ENCODE measurements at regions not wholly inside any gene's neighbourhood (a gene's known extent, or its start where the extent isn't known, plus 50 kb on each side); places are given as distances from the start of the nearest gene placed in this dataset.

DNA sequence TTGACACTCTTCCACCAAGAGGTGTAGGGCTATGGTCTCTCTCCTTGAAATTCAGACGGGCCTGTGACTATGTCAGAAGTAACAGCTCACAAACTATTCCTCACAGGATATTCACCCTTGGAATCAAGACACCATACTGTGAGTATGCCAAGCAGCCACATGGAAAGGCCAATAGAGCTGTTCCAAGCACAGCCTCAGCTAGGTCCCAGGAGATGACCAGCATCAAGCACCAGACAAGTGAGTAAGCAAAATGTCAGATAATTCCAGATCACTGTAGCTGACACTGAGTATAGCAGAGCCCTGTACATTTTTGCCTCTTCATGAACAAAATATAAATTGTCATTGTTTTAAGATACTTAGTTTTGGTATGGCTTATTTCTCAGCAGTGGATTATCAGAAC is 88.1 kb upstream of the KCND2 start:
- Histone ChIP-seq H3K27ac (no peak overlapping the region), H3K9me3 (no peaks in the 10 kb centered on the region), H3K4me3 (no peak overlapping the region), H3K27me3 (no peaks in the 10 kb centered on the region), H3K36me3 (no peaks in the 10 kb centered on the region), H3K4me1 (no peaks in the 10 kb centered on the region)
- intact Hi-C loops (cut with DNase I) = no loop called here
- 31 to 42% methylated on average over 1 of the region's 1 CpG for WGBS, 2 donors
- TF ChIP-seq, protein P1, sequence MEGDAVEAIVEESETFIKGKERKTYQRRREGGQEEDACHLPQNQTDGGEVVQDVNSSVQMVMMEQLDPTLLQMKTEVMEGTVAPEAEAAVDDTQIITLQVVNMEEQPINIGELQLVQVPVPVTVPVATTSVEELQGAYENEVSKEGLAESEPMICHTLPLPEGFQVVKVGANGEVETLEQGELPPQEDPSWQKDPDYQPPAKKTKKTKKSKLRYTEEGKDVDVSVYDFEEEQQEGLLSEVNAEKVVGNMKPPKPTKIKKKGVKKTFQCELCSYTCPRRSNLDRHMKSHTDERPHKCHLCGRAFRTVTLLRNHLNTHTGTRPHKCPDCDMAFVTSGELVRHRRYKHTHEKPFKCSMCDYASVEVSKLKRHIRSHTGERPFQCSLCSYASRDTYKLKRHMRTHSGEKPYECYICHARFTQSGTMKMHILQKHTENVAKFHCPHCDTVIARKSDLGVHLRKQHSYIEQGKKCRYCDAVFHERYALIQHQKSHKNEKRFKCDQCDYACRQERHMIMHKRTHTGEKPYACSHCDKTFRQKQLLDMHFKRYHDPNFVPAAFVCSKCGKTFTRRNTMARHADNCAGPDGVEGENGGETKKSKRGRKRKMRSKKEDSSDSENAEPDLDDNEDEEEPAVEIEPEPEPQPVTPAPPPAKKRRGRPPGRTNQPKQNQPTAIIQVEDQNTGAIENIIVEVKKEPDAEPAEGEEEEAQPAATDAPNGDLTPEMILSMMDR (IDR thresholded peaks at IDR 0.05) = no peak
- ATAC-seq (no peak), FAIRE-seq (no peak), DNase-seq (no peak)

DNA sequence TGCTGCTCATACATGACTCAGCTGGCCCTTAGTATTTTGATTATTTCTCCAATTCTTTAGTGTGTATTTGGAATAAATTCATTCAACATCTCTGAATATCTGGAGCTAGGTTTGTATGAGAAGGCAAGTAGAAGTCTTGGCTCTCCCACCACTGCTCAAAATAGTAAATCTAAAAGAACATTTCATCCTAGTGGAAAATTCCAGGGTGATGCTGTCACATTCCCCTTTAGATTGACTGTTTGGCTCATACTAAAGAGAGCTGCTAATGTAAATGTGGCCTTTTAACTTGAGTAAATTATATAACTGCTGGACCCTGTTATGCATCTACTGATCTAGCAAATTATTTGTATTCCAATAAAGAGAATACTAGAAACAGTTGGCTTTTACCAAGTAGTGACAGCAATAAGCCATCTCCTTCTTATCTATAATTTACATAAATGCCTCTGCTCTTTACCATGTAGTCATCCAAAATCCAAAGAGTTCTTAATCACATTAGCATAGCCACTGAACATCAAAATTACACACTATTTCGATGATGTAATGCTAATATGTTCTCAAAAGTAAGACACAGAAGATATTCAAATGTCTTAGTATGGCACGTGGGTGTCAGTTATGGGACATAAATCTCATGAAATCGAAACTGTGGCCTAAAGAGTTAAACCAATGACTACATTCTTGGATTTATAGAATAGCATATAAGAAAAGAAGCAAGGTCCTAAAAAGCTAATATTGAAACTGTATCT is 86.9 kb upstream of the KCND2 start:
- WGBS, 2 donors = 41 to 53% methylated on average over 3 of the region's 3 CpGs
- no peak for FAIRE-seq
- Histone ChIP-seq H3K4me1 (no peaks in the 10 kb centered on the region), H3K27ac (no peak overlapping the region), H3K4me3 (no peak overlapping the region), H3K9me3 (no peaks in the 10 kb centered on the region), H3K27me3 (no peaks in the 10 kb centered on the region), H3K36me3 (no peaks in the 10 kb centered on the region)
- TF ChIP-seq, protein P1 (IDR thresholded peaks at IDR 0.05) = no peak
- intact Hi-C loops (cut with DNase I) = no loop called here
- no peak for DNase-seq
- ATAC-seq = no peak

DNA sequence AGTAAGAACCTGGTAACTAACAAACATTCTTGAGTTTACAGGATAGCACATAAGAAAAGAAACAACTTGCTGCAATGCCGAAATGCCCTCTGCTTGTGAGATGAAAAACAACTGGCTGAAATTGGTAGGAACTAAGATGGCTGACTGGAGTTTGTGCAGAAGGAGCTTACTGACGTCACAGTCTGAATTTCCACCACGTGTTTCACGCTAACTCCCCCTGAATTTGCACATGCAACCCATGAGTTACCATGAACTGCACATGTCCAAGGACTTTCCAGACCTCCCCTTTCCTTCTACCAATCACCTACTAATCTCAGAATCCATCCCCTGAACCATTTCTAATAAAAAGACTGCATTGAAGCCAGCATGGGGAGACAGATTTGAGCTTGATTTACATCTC is 86.3 kb upstream of the KCND2 start:
- Histone ChIP-seq H3K9me3 (no peaks in the 10 kb centered on the region), H3K4me1 (no peaks in the 10 kb centered on the region), H3K27me3 (no peaks in the 10 kb centered on the region), H3K36me3 (no peaks in the 10 kb centered on the region), H3K27ac (no peak overlapping the region), H3K4me3 (no peak overlapping the region)
- TF ChIP-seq, protein P1 (IDR thresholded peaks at IDR 0.05) = no peak
- no peak for DNase-seq
- FAIRE-seq = no peak
- intact Hi-C loops (cut with DNase I) = no loop called here
- WGBS, 2 donors = 69 to 73% methylated on average over 4 of the region's 4 CpGs
- no peak for ATAC-seq

DNA sequence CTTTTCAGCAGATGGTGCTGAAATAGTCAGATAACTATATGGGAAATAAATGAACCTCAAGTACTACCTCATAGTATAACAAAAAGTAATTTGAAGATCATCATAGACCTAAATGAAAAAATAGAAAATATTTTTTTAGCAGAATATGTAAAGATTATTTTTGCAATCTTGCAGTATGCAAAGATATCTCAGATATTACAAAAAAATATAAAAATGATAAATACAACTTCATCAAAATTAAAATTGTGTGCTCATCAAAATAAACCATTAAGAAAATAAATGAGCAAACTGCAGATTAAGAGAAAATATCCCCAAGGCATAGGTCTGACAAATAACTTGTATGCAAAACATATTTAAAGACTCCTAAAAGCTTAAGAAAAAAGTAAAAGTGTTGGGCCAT is 83.4 kb upstream of the KCND2 start:
- FAIRE-seq (no peak), ATAC-seq (no peak), DNase-seq (no peak)
- H3K4me1 ChIP-seq = no peaks in the 10 kb centered on the region
- no peak overlapping the region for H3K27ac ChIP-seq
- no peaks in the 10 kb centered on the region for H3K36me3 ChIP-seq
- no peaks in the 10 kb centered on the region for H3K27me3 ChIP-seq
- no peak overlapping the region for H3K4me3 ChIP-seq
- H3K9me3 ChIP-seq = no peaks in the 10 kb centered on the region
- intact Hi-C loops (cut with DNase I) = no loop called here
- TF ChIP-seq, protein P1 (IDR thresholded peaks at IDR 0.05) = no peak

DNA sequence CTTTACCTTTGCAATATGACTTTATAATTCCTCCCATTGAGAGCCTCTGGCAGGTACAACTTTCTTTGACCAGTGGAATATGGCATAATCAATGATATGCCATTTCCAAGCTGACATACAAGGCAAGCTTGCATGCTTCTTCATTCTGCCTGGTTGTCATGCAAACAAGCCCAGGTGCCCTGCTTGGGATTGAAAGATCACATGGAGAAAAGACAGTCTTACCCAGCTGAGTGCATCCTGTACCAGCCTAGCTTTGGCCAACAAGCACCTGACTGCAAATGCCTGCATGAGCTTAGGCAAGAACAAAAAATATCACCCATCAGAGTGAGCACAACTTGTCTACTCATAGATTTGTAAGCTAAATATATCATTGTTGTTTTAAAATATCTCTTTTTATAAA is 82.9 kb upstream of the KCND2 start:
- no peaks in the 10 kb centered on the region for H3K27me3 ChIP-seq
- FAIRE-seq (no peak), ATAC-seq (no peak), DNase-seq (no peak)
- no peaks in the 10 kb centered on the region for H3K9me3 ChIP-seq
- H3K36me3 ChIP-seq = no peaks in the 10 kb centered on the region
- TF ChIP-seq, protein P1 (IDR thresholded peaks at IDR 0.05) = no peak
- H3K4me3 ChIP-seq = no peak overlapping the region
- intact Hi-C loops (cut with DNase I) = no loop called here
- no peaks in the 10 kb centered on the region for H3K4me1 ChIP-seq
- no peak overlapping the region for H3K27ac ChIP-seq
